K562 (cell line): ENCODE measurements at regions not wholly inside any gene's neighbourhood (a gene's known extent, or its start where the extent isn't known, plus 50 kb on each side); places are given as distances from the start of the nearest gene placed in this dataset.

Experiments
- ATAC-seq: fragments of 200-7000 bp; cut with Tn5 transposase; 3 replicates; pipeline ENCODE4 v1.9.1; 2020; ENCODE audit warnings: moderate library complexity
- BruUV-seq: library from RNA; stranded (reverse); fragments of 400-500 nt; replicated peaks from 2 replicates; lab custom pipeline; 2021; lab: Mats Ljungman, UMichigan
- CTCF ChIA-PET: fragments of 300-600 bp; formaldehyde crosslinking; extraction: SDS; loops from one replicate; lab custom pipeline; 2021; ENCODE audit warnings: low intra/inter-chr PET ratio; lab: Yijun Ruan, JAX
- POLR2A ChIA-PET: fragments of 300-600, 350-650 bp; sonication (Branson Sonifier 250); formaldehyde crosslinking; extraction: SDS; loops from one replicate; lab custom pipeline; 2021; ENCODE audit warnings: antibody characterized with exemption, inconsistent platforms; lab: Yijun Ruan, JAX
- DNase-seq, 4 experiments: peaks; one replicate each; pipeline versions ENCODE4 v3.0.0 to v3.0.0-alpha.2; 2011 to 2018; ENCODE audit warnings: low spot score in 3 of 4, mixed read lengths in 3 of 4; ENCODE audit errors: extremely low read depth in 1 of 4
- FAIRE-seq: peaks from 2 replicates; lab custom pipeline; 2011; peaks lifted over from hg19 to GRCh38; lab: Jason Lieb, UNC
- H2AFZ ChIP-seq: 2 replicates; pipeline ENCODE4 v1.6.0; 2011; ENCODE audit warnings: low read depth, low read length, control low read depth, inconsistent platforms
- H3K27ac ChIP-seq: fragments of 200-600 bp; 3 replicates; pipeline ENCODE4 v1.8.0; 2011; ENCODE audit warnings: low read depth, mild to moderate bottlenecking, control low read depth, inconsistent platforms, low read length, moderate library complexity, mixed read lengths; ENCODE audit errors: extremely low read depth
- H3K27me3 ChIP-seq, 2 experiments: fragments of 300-600 bp in 1 of 2; 2 replicates in 1 of 2; 3 replicates in 1 of 2; pipeline versions ENCODE4 v1.6.0 to v1.8.0; 2011; ENCODE audit warnings: inconsistent platforms in 2 of 2, low read length in 2 of 2, mild to moderate bottlenecking in 1 of 2, mixed read lengths in 1 of 2, moderate library complexity in 1 of 2; ENCODE audit not compliant: control insufficient read depth in 2 of 2, insufficient read depth in 2 of 2
- H3K36me3 ChIP-seq: fragments of 300-600 bp; 3 replicates; pipeline ENCODE4 v1.8.0; 2011; ENCODE audit warnings: mild to moderate bottlenecking, low read length, inconsistent platforms; ENCODE audit not compliant: control insufficient read depth, insufficient read depth
- H3K4me1 ChIP-seq, 2 experiments: fragments of 200-600 bp in 1 of 2; replicated peaks in 1 of 2; 2 replicates in 1 of 2; 3 replicates in 1 of 2; pipeline versions ENCODE4 v1.5.1 to v1.8.0; 2011; ENCODE audit warnings: inconsistent platforms in 2 of 2, low read length in 2 of 2, mild to moderate bottlenecking in 1 of 2, mixed read lengths in 1 of 2, moderate library complexity in 1 of 2; ENCODE audit not compliant: control insufficient read depth in 2 of 2, insufficient read depth in 2 of 2
- H3K4me2 ChIP-seq: 2 replicates; pipeline ENCODE4 v1.6.1; 2011; ENCODE audit warnings: low read length, control low read depth, inconsistent platforms, mixed read lengths; ENCODE audit not compliant: insufficient read depth
- H3K4me3 ChIP-seq: fragments of 200-600 bp; sonication (generic), shearing (Covaris generic); 2 replicates; pipeline ENCODE4 v1.5.1; 2016; ENCODE audit warnings: control low read depth, inconsistent platforms
- H3K79me2 ChIP-seq: fragments of 200-600 bp; 3 replicates; pipeline ENCODE4 v1.8.0; 2011; ENCODE audit warnings: low read length, inconsistent platforms; ENCODE audit not compliant: control insufficient read depth, insufficient read depth
- H3K9ac ChIP-seq, 2 experiments: 2 replicates each; pipeline versions ENCODE4 v1.6.0 to v1.6.1; 2011; ENCODE audit warnings: low read depth in 2 of 2, low read length in 2 of 2, control low read depth in 1 of 2, inconsistent platforms in 1 of 2, mild to moderate bottlenecking in 1 of 2, mixed read lengths in 1 of 2; ENCODE audit not compliant: insufficient read depth in 1 of 2
- H3K9me1 ChIP-seq: one replicate; pipeline ENCODE4 v1.6.0; 2011; ENCODE audit warnings: inconsistent platforms, mild to moderate bottlenecking, low read length, moderate library complexity; ENCODE audit not compliant: control insufficient read depth, insufficient read depth
- H3K9me3 ChIP-seq: replicated peaks from 2 replicates; pipeline ENCODE4 v1.5.1; 2011; ENCODE audit warnings: low read depth, low read length, inconsistent platforms; ENCODE audit not compliant: control insufficient read depth, insufficient read depth
- H4K20me1 ChIP-seq: replicated peaks from 2 replicates; pipeline ENCODE4 v1.6.1; 2011; ENCODE audit warnings: low read length, inconsistent platforms, mixed read lengths; ENCODE audit not compliant: control insufficient read depth, insufficient read depth
- ARNT ChIP-seq, 2 experiments: fragments of 450-650 bp; IDR thresholded peaks; 2 replicates each; pipeline ENCODE4 v1.6.1; 2016; ENCODE audit warnings: mild to moderate bottlenecking in 1 of 2
- GABPB1 ChIP-seq: sonication (generic); formaldehyde crosslinking; IDR thresholded peaks from 2 replicates; pipeline ENCODE4 v1.8.0; 2022; ENCODE audit warnings: mild to moderate bottlenecking, missing genetic modification reagents
- MTA1 ChIP-seq: fragments of 450-650 bp; IDR thresholded peaks from 2 replicates; pipeline ENCODE4 v1.6.1; 2017; ENCODE audit warnings: borderline replicate concordance
- TCF7 ChIP-seq: sonication (generic); IDR thresholded peaks from 2 replicates; pipeline ENCODE4 v1.6.1; 2016; ENCODE audit warnings: antibody characterized with exemption, borderline replicate concordance
- USF1 ChIP-seq: sonication (generic); formaldehyde crosslinking; IDR thresholded peaks from 2 replicates; pipeline ENCODE4 v1.9.0; 2022; ENCODE audit warnings: mild to moderate bottlenecking, missing genetic modification reagents
- ZNF444 ChIP-seq: fragments of 250-450 bp; sonication (Bioruptor Pico); IDR thresholded peaks from 2 replicates; pipeline ENCODE4 v1.4.0; 2020; ENCODE audit warnings: mild to moderate bottlenecking, moderate library complexity
- ZNF518B ChIP-seq: fragments of 250-450 bp; sonication (Bioruptor Pico); IDR thresholded peaks from 2 replicates; pipeline ENCODE4 v1.5.0; 2021; ENCODE audit warnings: mild to moderate bottlenecking, moderate library complexity
- WGBS: fragments of 100-300 bp; shearing (Covaris generic); methylation state at CpG from one replicate; pipeline ENCODE4 v1.1.6; 2016; ENCODE audit warnings: low coverage, mixed read lengths; ENCODE audit not compliant: insufficient coverage; ENCODE audit errors: missing lambda C conversion rate; 5-methylcytosine and 5-hydroxymethylcytosine counted together
- in situ Hi-C: fragments of 300-500 bp; cut with MboI; formaldehyde crosslinking; loops from 4 replicates; pipeline ENCODE4 v1.15.0; 2018; ENCODE audit warnings: inconsistent platforms, mixed read lengths
- intact Hi-C: fragments of 100-400 bp; cut with micrococcal nuclease; formaldehyde crosslinking; loops from 2 replicates; pipeline ENCODE4 v1.14.2; 2022

GRCh38 chr14:65999865-66000264 lies 486.3 kb upstream of the CCDC196 start:
- no peaks in the 10 kb centered on the region for H4K20me1 ChIP-seq
- no peak overlapping the region for H3K9ac ChIP-seq
- ChIA-PET CTCF (no interaction called here), POLR2A (no interaction called here)
- BruUV-seq: no TSS peak
- H3K36me3 ChIP-seq: no peaks in the 10 kb centered on the region
- intact Hi-C loops: no loop called here
- FAIRE-seq (no peak), DNase-seq (no peak), ATAC-seq (no peak)
- H3K4me1 ChIP-seq: no peaks in the 10 kb centered on the region
- in situ Hi-C loops: no loop called here
- no peak overlapping the region for H3K4me2 ChIP-seq
- TF ChIP-seq ARNT (IDR thresholded peaks at IDR 0.05) (no peak), MTA1 (no peak), ZNF518B (CRISPR knock-in tag) (no peak), TCF7 (no peak), GABPB1 (CRISPR knock-in tag) (no peak), USF1 (CRISPR knock-in tag) (no peak), ZNF444 (CRISPR knock-in tag) (no peak)
- H3K9me3 ChIP-seq: no peaks in the 10 kb centered on the region
- no peak overlapping the region for H2AFZ ChIP-seq
- no peak overlapping the region for H3K27ac ChIP-seq
- 0% methylated on average over 1 of the region's 1 CpG for WGBS
- no peaks in the 10 kb centered on the region for H3K9me1 ChIP-seq
- H3K4me3 ChIP-seq: no peak overlapping the region
- no peaks in the 10 kb centered on the region for H3K27me3 ChIP-seq
- no peaks in the 10 kb centered on the region for H3K79me2 ChIP-seq
